IMR-90 (cell line): ENCODE measurements at regions not wholly inside any gene's neighbourhood (a gene's known extent, or its start where the extent isn't known, plus 50 kb on each side); places are given as distances from the start of the nearest gene placed in this dataset.

ENCODE experiments used
- ATAC-seq: fragments of 200-7000 bp; cut with Tn5 transposase; 2 replicates; pipeline ENCODE4 v1.9.1; 2020; ENCODE audit warnings: low read depth, mild to moderate bottlenecking, moderate library complexity
- BruUV-seq: library from RNA; stranded (reverse); fragments of 400-500 nt; replicated peaks from 2 replicates; lab custom pipeline; 2021; lab: Mats Ljungman, UMichigan
- CTCF ChIA-PET: fragments of 300-600 bp; formaldehyde crosslinking; extraction: SDS; loops from one replicate; lab custom pipeline; 2021; ENCODE audit warnings: antibody characterized with exemption; lab: Yijun Ruan, JAX
- POLR2A ChIA-PET: fragments of 300-600 bp; sonication (Branson Sonifier 250); formaldehyde crosslinking; loops from one replicate; lab custom pipeline; 2022; ENCODE audit warnings: antibody characterized with exemption; ENCODE audit not compliant: unreplicated experiment; lab: Charles Lee
- DNase-seq: peaks from one replicate; pipeline ENCODE4 v3.0.0; 2013
- H2AFZ ChIP-seq: replicated peaks from 2 replicates; pipeline ENCODE3; 2013; ENCODE audit warnings: low read length, mild to moderate bottlenecking; ENCODE audit not compliant: poor library complexity
- H2AK5ac ChIP-seq: 2 replicates; pipeline ENCODE4 v1.6.1; 2013; ENCODE audit warnings: low read depth, low read length, inconsistent platforms
- H2AK9ac ChIP-seq: replicated peaks from 2 replicates; pipeline ENCODE3; 2013; ENCODE audit warnings: mild to moderate bottlenecking, low read depth, low read length, moderate library complexity; ENCODE audit not compliant: poor library complexity
- H2BK120ac ChIP-seq: 2 replicates; pipeline ENCODE4 v1.6.1; 2013; ENCODE audit warnings: low read depth, low read length, inconsistent platforms
- H2BK15ac ChIP-seq: 3 replicates; pipeline ENCODE4 v1.6.1; 2013; ENCODE audit warnings: low read depth, low read length, inconsistent platforms
- H2BK20ac ChIP-seq: 2 replicates; pipeline ENCODE4 v1.6.1; 2013; ENCODE audit warnings: low read depth, mild to moderate bottlenecking, inconsistent platforms, low read length, moderate library complexity
- H2BK5ac ChIP-seq: 2 replicates; pipeline ENCODE4 v1.6.1; 2013; ENCODE audit warnings: mild to moderate bottlenecking, low read depth, low read length, inconsistent platforms; ENCODE audit not compliant: poor library complexity, severe bottlenecking
- H3K14ac ChIP-seq: replicated peaks from 2 replicates; pipeline ENCODE4 v1.6.1; 2013; ENCODE audit warnings: low read depth, low read length, inconsistent platforms
- H3K18ac ChIP-seq: 2 replicates; pipeline ENCODE4 v1.6.1; 2013; ENCODE audit warnings: low read depth, low read length, control low read depth
- H3K23ac ChIP-seq: 2 replicates; pipeline ENCODE4 v1.6.1; 2013; ENCODE audit warnings: low read depth, low read length, inconsistent platforms
- H3K27ac ChIP-seq: 2 replicates; pipeline ENCODE4 v1.5.1; 2013; ENCODE audit warnings: mild to moderate bottlenecking, control low read depth, low read length; ENCODE audit not compliant: insufficient read depth
- H3K27me3 ChIP-seq: 2 replicates; pipeline ENCODE4 v1.6.1; 2013; ENCODE audit warnings: low read length; ENCODE audit not compliant: control insufficient read depth, insufficient read depth
- H3K36me3 ChIP-seq: 2 replicates; pipeline ENCODE4 v1.6.1; 2013; ENCODE audit warnings: low read length, mixed read lengths; ENCODE audit not compliant: control insufficient read depth, insufficient read depth
- H3K4ac ChIP-seq: 2 replicates; pipeline ENCODE4 v1.6.1; 2013; ENCODE audit warnings: low read depth, low read length, inconsistent platforms
- H3K4me1 ChIP-seq: 2 replicates; pipeline ENCODE4 v1.6.1; 2013; ENCODE audit warnings: low read length, mixed read lengths; ENCODE audit not compliant: control insufficient read depth, insufficient read depth
- H3K4me2 ChIP-seq: 2 replicates; pipeline ENCODE4 v1.6.1; 2013; ENCODE audit warnings: low read depth, mild to moderate bottlenecking, control low read depth, low read length, moderate library complexity
- H3K4me3 ChIP-seq: 2 replicates; pipeline ENCODE4 v1.5.1; 2013; ENCODE audit warnings: low read depth, mild to moderate bottlenecking, control low read depth, low read length, moderate library complexity; ENCODE audit not compliant: insufficient read depth
- H3K56ac ChIP-seq: 2 replicates; pipeline ENCODE4 v1.6.1; 2013; ENCODE audit warnings: low read length, inconsistent platforms; ENCODE audit not compliant: insufficient read depth; ENCODE audit errors: extremely low read depth
- H3K79me1 ChIP-seq, 2 experiments: 2 replicates each; pipeline ENCODE4 v1.6.1; 2013; ENCODE audit warnings: low read length in 2 of 2, inconsistent platforms in 1 of 2, low read depth in 1 of 2
- H3K9ac ChIP-seq: 2 replicates; pipeline ENCODE4 v1.6.1; 2013; ENCODE audit warnings: low read depth, low read length, control low read depth
- H3K9me1 ChIP-seq: 2 replicates; pipeline ENCODE4 v1.6.1; 2013; ENCODE audit warnings: low read length, inconsistent platforms; ENCODE audit not compliant: insufficient read depth
- H3K9me3 ChIP-seq: 2 replicates; pipeline ENCODE4 v1.6.1; 2013; ENCODE audit warnings: low read length; ENCODE audit not compliant: control insufficient read depth, insufficient read depth
- H4K20me1 ChIP-seq: 2 replicates; pipeline ENCODE4 v1.6.1; 2013; ENCODE audit warnings: low read length, inconsistent platforms; ENCODE audit not compliant: insufficient read depth
- H4K5ac ChIP-seq: 2 replicates; pipeline ENCODE4 v1.6.1; 2013; ENCODE audit warnings: mild to moderate bottlenecking, low read depth, low read length, control low read depth
- H4K8ac ChIP-seq, 2 experiments: 2 replicates each; pipeline ENCODE4 v1.6.1; 2013; ENCODE audit warnings: low read depth in 2 of 2, low read length in 2 of 2, control low read depth in 1 of 2, inconsistent platforms in 1 of 2
- H4K91ac ChIP-seq: 2 replicates; pipeline ENCODE4 v1.6.1; 2013; ENCODE audit warnings: low read depth, low read length, inconsistent platforms; ENCODE audit not compliant: insufficient read depth
- BHLHE40 ChIP-seq: fragments of 150-350 bp; IDR thresholded peaks from 2 replicates; pipeline ENCODE4 v1.6.1; 2016; ENCODE audit warnings: mild to moderate bottlenecking, low read depth, low read length
- CTCF ChIP-seq: conservative IDR thresholded peaks from 2 replicates; pipeline ENCODE4 v1.5.1; 2012; ENCODE audit warnings: mild to moderate bottlenecking, low read depth, low read length, improper control_type of control experiment
- ELK1 ChIP-seq: fragments of 150-350 bp; IDR thresholded peaks from 2 replicates; pipeline ENCODE4 v1.6.1; 2016; ENCODE audit warnings: low read depth, mild to moderate bottlenecking, low read length, moderate library complexity, borderline replicate concordance
- MAZ ChIP-seq: IDR thresholded peaks from 2 replicates; pipeline ENCODE4 v1.6.1; 2012; ENCODE audit warnings: low read depth, mild to moderate bottlenecking, low read length, improper control_type of control experiment, moderate library complexity, borderline replicate concordance
- SMC3 ChIP-seq: fragments of 150-350 bp; IDR thresholded peaks from 2 replicates; pipeline ENCODE4 v1.6.1; 2016; ENCODE audit warnings: low read depth, mild to moderate bottlenecking, antibody characterized with exemption, low read length, moderate library complexity
- USF2 ChIP-seq: fragments of 150-350 bp; IDR thresholded peaks from 2 replicates; pipeline ENCODE4 v1.6.1; 2017; ENCODE audit warnings: mild to moderate bottlenecking, antibody characterized with exemption, low read length, low read depth
- WGBS, 2 experiments: methylation state at CpG; one replicate each; pipeline versions ENCODE4 v1.1.5 to v1.1.7; 2013; ENCODE audit warnings: missing lambda C conversion rate in 2 of 2; ENCODE audit not compliant: insufficient read length in 1 of 2; ENCODE audit errors: extremely low coverage in 2 of 2; 5-methylcytosine and 5-hydroxymethylcytosine counted together
- dilution Hi-C: fragments of 300-500 bp; cut with HindIII; formaldehyde crosslinking; loops from one replicate; pipeline ENCODE4 v1.14.3; 2018; ENCODE audit warnings: low sequenced_read_pairs; ENCODE audit not compliant: unreplicated experiment
- in situ Hi-C: fragments of 300-500 bp; cut with MboI; formaldehyde crosslinking; loops from 3 replicates; pipeline ENCODE4 v1.14.3; 2019; ENCODE audit warnings: low sequenced_read_pairs, inconsistent platforms, mixed read lengths
- intact Hi-C: fragments of 100-400 bp; cut with micrococcal nuclease; formaldehyde crosslinking; loops from 2 replicates; pipeline ENCODE4 v1.10.0; 2022

GRCh38 chr5:158538506-158539074, 561.1 kb downstream of the EBF1 start:
- H3K27ac ChIP-seq = no peak overlapping the region
- dilution Hi-C loops = no loop called here
- no peak overlapping the region for H3K9ac ChIP-seq
- H3K56ac ChIP-seq = no peak overlapping the region
- POLR2A ChIA-PET = no interaction called here
- no peak overlapping the region for H3K23ac ChIP-seq
- in situ Hi-C loops = no loop called here
- H2AK5ac ChIP-seq = no peak overlapping the region
- CTCF ChIA-PET = no interaction called here
- no CpG with 5 or more reads among the region's 7 CpGs for WGBS, 2 experiments
- no peaks in the 10 kb centered on the region for H4K20me1 ChIP-seq
- H3K18ac ChIP-seq = no peak overlapping the region
- intact Hi-C loops = no loop called here
- H2AFZ ChIP-seq = no peak overlapping the region
- BruUV-seq = no TSS peak
- H3K4me3 ChIP-seq = no peak overlapping the region
- no peaks in the 10 kb centered on the region for H3K36me3 ChIP-seq
- no peak overlapping the region for H2BK15ac ChIP-seq
- H3K4me2 ChIP-seq = no peak overlapping the region
- no peaks in the 10 kb centered on the region for H3K27me3 ChIP-seq
- TF ChIP-seq ELK1 (no peak), MAZ (no peak), BHLHE40 (no peak), SMC3 (no peak), CTCF (no peak), USF2 (no peak)
- H4K91ac ChIP-seq = no peak overlapping the region
- no peak overlapping the region for H2BK20ac ChIP-seq
- H3K4me1 ChIP-seq = no peaks in the 10 kb centered on the region
- H3K14ac ChIP-seq = no peak overlapping the region
- H3K4ac ChIP-seq = no peak overlapping the region
- no peaks in the 10 kb centered on the region for H3K9me3 ChIP-seq
- no peaks in the 10 kb centered on the region for H3K9me1 ChIP-seq
- ATAC-seq (no peak), DNase-seq (no peak)
- no peak overlapping the region for H2BK120ac ChIP-seq
- no peak overlapping the region for H4K5ac ChIP-seq
- H2AK9ac ChIP-seq = no peak overlapping the region
- no peak overlapping the region for H2BK5ac ChIP-seq
- H3K79me1 ChIP-seq = no peaks in the 10 kb centered on the region
- H4K8ac ChIP-seq = no peak overlapping the region
